Colonic mucosa (tissue), 4 donors: ENCODE measurements at regions not wholly inside any gene's neighbourhood (a gene's known extent, or its start where the extent isn't known, plus 50 kb on each side); places are given as distances from the start of the nearest gene placed in this dataset.
"Not testable (repeated sequence)": the region's sequence is repeated elsewhere in the genome, so short reads cannot be mapped to it uniquely, and the experiment has no call there.

ENCODE experiments used
- DNase-seq: peaks from one replicate; pipeline ENCODE4 v3.0.0-alpha.2; 2020
- H3K27ac ChIP-seq: fragments of 200-600 bp; one replicate; pipeline ENCODE4 v1.8.0; 2021
- H3K27me3 ChIP-seq: fragments of 200-600 bp; one replicate; pipeline ENCODE4 v1.8.0; 2021
- H3K36me3 ChIP-seq: fragments of 200-600 bp; one replicate; pipeline ENCODE4 v1.8.0; 2021
- H3K4me1 ChIP-seq: fragments of 200-600 bp; one replicate; pipeline ENCODE4 v1.8.0; 2021; ENCODE audit warnings: mild to moderate bottlenecking
- H3K4me3 ChIP-seq: fragments of 200-600 bp; one replicate; pipeline ENCODE4 v1.8.0; 2021
- H3K9ac ChIP-seq, 2 donors: one replicate each; pipeline ENCODE4 v1.7.0; 2013; ENCODE audit warnings: control low read depth in 2 of 2, low read depth in 2 of 2, low read length in 2 of 2
- H3K9me3 ChIP-seq: fragments of 200-600 bp; one replicate; pipeline ENCODE4 v1.8.0; 2021
- intact Hi-C: fragments of 100-400 bp; cut with DNase I; formaldehyde crosslinking; loops from one replicate; pipeline ENCODE4 v1.14.1; 2022
- TF ChIP-seq, protein P1 (sequence below): fragments of 200-600 bp; IDR thresholded peaks from one replicate; pipeline ENCODE4 v1.8.0; 2022; ENCODE audit warnings: antibody characterized with exemption, mild to moderate bottlenecking
- donor health status: healthy.
- donor health status: DM: no; HTN: no; CAD: no.
- donor health status: DM: no; HTN: no; CAD: no.

- intact Hi-C loops, result no loop called here
- no peaks in the 10 kb centered on the region for H3K27me3 ChIP-seq
- H3K9me3 ChIP-seq, result no peaks in the 10 kb centered on the region
- TF ChIP-seq, protein P1, sequence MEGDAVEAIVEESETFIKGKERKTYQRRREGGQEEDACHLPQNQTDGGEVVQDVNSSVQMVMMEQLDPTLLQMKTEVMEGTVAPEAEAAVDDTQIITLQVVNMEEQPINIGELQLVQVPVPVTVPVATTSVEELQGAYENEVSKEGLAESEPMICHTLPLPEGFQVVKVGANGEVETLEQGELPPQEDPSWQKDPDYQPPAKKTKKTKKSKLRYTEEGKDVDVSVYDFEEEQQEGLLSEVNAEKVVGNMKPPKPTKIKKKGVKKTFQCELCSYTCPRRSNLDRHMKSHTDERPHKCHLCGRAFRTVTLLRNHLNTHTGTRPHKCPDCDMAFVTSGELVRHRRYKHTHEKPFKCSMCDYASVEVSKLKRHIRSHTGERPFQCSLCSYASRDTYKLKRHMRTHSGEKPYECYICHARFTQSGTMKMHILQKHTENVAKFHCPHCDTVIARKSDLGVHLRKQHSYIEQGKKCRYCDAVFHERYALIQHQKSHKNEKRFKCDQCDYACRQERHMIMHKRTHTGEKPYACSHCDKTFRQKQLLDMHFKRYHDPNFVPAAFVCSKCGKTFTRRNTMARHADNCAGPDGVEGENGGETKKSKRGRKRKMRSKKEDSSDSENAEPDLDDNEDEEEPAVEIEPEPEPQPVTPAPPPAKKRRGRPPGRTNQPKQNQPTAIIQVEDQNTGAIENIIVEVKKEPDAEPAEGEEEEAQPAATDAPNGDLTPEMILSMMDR, result no peak
- no peaks in the 10 kb centered on the region for H3K4me1 ChIP-seq
- H3K4me3 ChIP-seq, result no peak overlapping the region
- H3K27ac ChIP-seq, result no peak overlapping the region
- no peak overlapping the region for H3K9ac ChIP-seq
- no peak for DNase-seq
- no peaks in the 10 kb centered on the region for H3K36me3 ChIP-seq
Observed at GRCh38 chr4:127521463-127521862, 111.3 kb upstream of the INTU start.

DNA sequence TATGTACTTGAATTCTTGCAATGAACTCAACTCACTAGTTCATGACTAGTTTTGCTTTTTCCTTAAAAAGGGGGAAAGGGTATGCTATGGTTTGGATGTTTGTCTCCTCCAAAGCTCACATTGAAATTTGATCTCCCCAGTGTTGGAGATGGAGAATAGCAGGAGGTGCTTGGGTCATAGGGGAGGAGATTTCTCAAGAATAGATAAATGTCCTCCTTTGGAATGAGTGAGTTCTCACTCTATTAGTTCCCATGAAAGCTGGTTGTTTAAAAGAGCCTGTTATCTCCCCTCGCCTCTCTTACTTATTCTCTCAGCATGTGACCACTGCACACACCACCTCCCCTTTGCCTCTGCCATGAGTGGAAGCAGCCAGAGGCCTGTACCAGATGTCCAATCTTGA lies 109.4 kb upstream of the INTU start:
- Histone ChIP-seq H3K4me1 (no peaks in the 10 kb centered on the region), H3K27ac (no peak overlapping the region), H3K27me3 (no peaks in the 10 kb centered on the region), H3K36me3 (no peaks in the 10 kb centered on the region), H3K9ac (no peak overlapping the region), H3K9me3 (no peaks in the 10 kb centered on the region), H3K4me3 (no peak overlapping the region)
- TF ChIP-seq, protein P1, result no peak
- intact Hi-C loops, result no loop called here
- DNase-seq, result no peak

GRCh38 chr4:127525608-127526007 lies 107.1 kb upstream of the INTU start:
- TF ChIP-seq, protein P1, result no peak
- no peaks in the 10 kb centered on the region for H3K27me3 ChIP-seq
- no peak overlapping the region for H3K27ac ChIP-seq
- no peak overlapping the region for H3K4me3 ChIP-seq
- H3K9me3 ChIP-seq, result no peaks in the 10 kb centered on the region
- no peaks in the 10 kb centered on the region for H3K36me3 ChIP-seq
- intact Hi-C loops, result no loop called here
- H3K4me1 ChIP-seq, result no peaks in the 10 kb centered on the region
- no peak for DNase-seq
- H3K9ac ChIP-seq, result no peak overlapping the region

DNA sequence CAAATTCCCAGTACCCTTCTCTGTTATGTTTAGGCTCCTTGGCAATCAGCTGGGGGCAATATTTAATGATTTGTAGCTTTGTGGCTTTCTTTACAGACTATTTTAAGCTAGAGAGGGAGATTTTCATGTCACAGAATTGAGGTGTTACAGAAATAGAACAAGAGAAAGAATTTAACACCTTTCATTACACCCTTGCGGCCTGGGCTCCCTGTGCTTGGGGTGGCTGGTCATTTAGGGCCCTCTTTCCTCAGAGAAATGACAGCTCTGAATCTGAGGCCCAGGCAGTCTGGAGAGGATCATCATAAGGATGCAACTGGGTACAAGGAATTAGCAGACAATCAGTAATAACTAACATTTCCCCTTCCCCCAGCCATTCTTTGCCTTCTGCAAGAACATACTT lies 104.5 kb upstream of the INTU start:
- TF ChIP-seq, protein P1, result no peak
- no peaks in the 10 kb centered on the region for H3K9me3 ChIP-seq
- no peaks in the 10 kb centered on the region for H3K36me3 ChIP-seq
- H3K27me3 ChIP-seq, result no peaks in the 10 kb centered on the region
- H3K4me3 ChIP-seq, result no peak overlapping the region
- intact Hi-C loops, result no loop called here
- H3K27ac ChIP-seq, result no peak overlapping the region
- DNase-seq, result no peak
- H3K9ac ChIP-seq, result no peak overlapping the region
- H3K4me1 ChIP-seq, result no peaks in the 10 kb centered on the region

DNA sequence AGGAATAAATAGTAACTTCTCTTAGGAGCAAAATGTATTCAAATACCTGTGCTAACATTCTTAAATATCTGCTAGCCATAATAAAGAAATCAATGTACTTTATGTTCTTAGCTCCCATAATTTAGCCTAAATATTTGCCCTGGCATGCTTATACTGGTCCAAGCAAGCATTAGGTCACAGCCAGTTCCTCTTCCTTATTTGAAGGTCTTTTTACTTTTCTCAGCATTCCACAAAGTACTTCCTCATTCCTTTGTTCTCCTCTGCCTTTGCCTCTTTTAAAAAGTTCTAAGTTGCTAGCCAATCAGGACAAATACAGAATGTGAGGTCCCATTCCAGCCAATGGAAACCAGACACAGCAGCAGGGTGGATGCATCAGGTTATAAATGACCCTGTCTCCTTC lies 102.9 kb upstream of the INTU start:
- H3K9me3 ChIP-seq, intact Hi-C loops, H3K4me3 ChIP-seq, H3K4me1 ChIP-seq, DNase-seq, H3K27me3 ChIP-seq, H3K36me3 ChIP-seq, H3K27ac ChIP-seq, H3K9ac ChIP-seq: not testable (repeated sequence)

- Histone ChIP-seq H3K9me3 (no peaks in the 10 kb centered on the region), H3K9ac (no peak overlapping the region), H3K4me3 (no peak overlapping the region), H3K27ac (no peak overlapping the region), H3K4me1 (no peaks in the 10 kb centered on the region), H3K36me3 (no peaks in the 10 kb centered on the region), H3K27me3 (no peaks in the 10 kb centered on the region)
- peak; percentile 24 for DNase-seq
- TF ChIP-seq, protein P1, result no peak
- intact Hi-C loops, result no loop called here
Observed at GRCh38 chr4:127533028-127533700, 99.6 kb upstream of the INTU start.
